Fibroblast of gingiva (primary cell): ENCODE measurements at regions not wholly inside any gene's neighbourhood (a gene's known extent, or its start where the extent isn't known, plus 50 kb on each side); places are given as distances from the start of the nearest gene placed in this dataset.
A peak's percentile ranks its signal among the peaks of the same experiment; 100 is the strongest.
"Not testable (repeated sequence)": the region's sequence is repeated elsewhere in the genome, so short reads cannot be mapped to it uniquely, and the experiment has no call there.

Experiments
- DNase-seq: peaks from one replicate; pipeline ENCODE4 v3.0.0-alpha.2; 2011; ENCODE audit warnings: low read depth

GRCh38 chr5:57671371-57671770, 188.8 kb upstream of the ACTBL2 start:
- DNase-seq = no peak

GRCh38 chr5:57666582-57666981, 184.0 kb upstream of the ACTBL2 start:
- no peak for DNase-seq

GRCh38 chr5:57665146-57665936, 182.7 kb upstream of the ACTBL2 start:
- DNase-seq = no peak

- DNase-seq = no peak
These were observed 182.1 kb upstream of the ACTBL2 start for GRCh38 chr5:57664700-57665099.

GRCh38 chr5:57663466-57663865, 180.9 kb upstream of the ACTBL2 start:
- DNase-seq = no peak

GRCh38 chr5:57662991-57663390, 180.4 kb upstream of the ACTBL2 start:
- no peak for DNase-seq

- no peak for DNase-seq
These were observed 177.3 kb upstream of the ACTBL2 start for GRCh38 chr5:57659886-57660285.

- no peak for DNase-seq
These were observed 175.4 kb upstream of the ACTBL2 start for GRCh38 chr5:57658018-57658417.

GRCh38 chr5:57655228-57655627, 172.6 kb upstream of the ACTBL2 start:
- no peak for DNase-seq

GRCh38 chr5:57653636-57654290, 171.2 kb upstream of the ACTBL2 start:
- no peak for DNase-seq

GRCh38 chr5:57651127-57651526, 168.5 kb upstream of the ACTBL2 start:
- no peak for DNase-seq

- peak; percentile 63 for DNase-seq
These were observed 167.9 kb upstream of the ACTBL2 start for GRCh38 chr5:57650360-57651069.

GRCh38 chr5:57642698-57643097, 160.1 kb upstream of the ACTBL2 start:
- no peak for DNase-seq

GRCh38 chr5:57642066-57642465, 159.5 kb upstream of the ACTBL2 start:
- no peak for DNase-seq

- no peak for DNase-seq
These were observed 152.7 kb upstream of the ACTBL2 start for GRCh38 chr5:57635146-57635777.

- DNase-seq = no peak
These were observed 150.3 kb upstream of the ACTBL2 start for GRCh38 chr5:57632937-57633336.

GRCh38 chr5:57631139-57631538, 148.5 kb upstream of the ACTBL2 start:
- not testable (repeated sequence) for DNase-seq

- no peak for DNase-seq
These were observed 145.1 kb upstream of the ACTBL2 start for GRCh38 chr5:57627661-57628060.

- DNase-seq = peak; percentile 46
These were observed 144.1 kb upstream of the ACTBL2 start for GRCh38 chr5:57626703-57627102.

- no peak for DNase-seq
These were observed 139.0 kb upstream of the ACTBL2 start for GRCh38 chr5:57621624-57622023.

GRCh38 chr5:57618767-57619381, 136.3 kb upstream of the ACTBL2 start:
- DNase-seq = no peak

GRCh38 chr5:57613741-57614140, 131.1 kb upstream of the ACTBL2 start:
- no peak for DNase-seq
